Progenitor cell of endocrine pancreas (in vitro differentiated cells): ENCODE measurements at regions not wholly inside any gene's neighbourhood (a gene's known extent, or its start where the extent isn't known, plus 50 kb on each side); places are given as distances from the start of the nearest gene placed in this dataset.
A peak's percentile ranks its signal among the peaks of the same experiment; 100 is the strongest.

Experiments
- DNase-seq: peaks from one replicate; pipeline ENCODE4 v3.0.0; 2021; ENCODE audit warnings: low spot score; ENCODE audit not compliant: unreplicated experiment
- H3K27ac Mint-ChIP-seq: 2 replicates; pipeline ENCODE4 v1.8.0; 2021; ENCODE audit warnings: mild to moderate bottlenecking, moderate library complexity, mixed read lengths
- H3K27me3 Mint-ChIP-seq: 2 replicates; pipeline ENCODE4 v1.8.0; 2021; ENCODE audit warnings: mixed read lengths
- H3K36me3 Mint-ChIP-seq: 2 replicates; pipeline ENCODE4 v1.8.0; 2022; ENCODE audit warnings: mixed read lengths; ENCODE audit not compliant: insufficient read depth
- H3K4me1 Mint-ChIP-seq: 2 replicates; pipeline ENCODE4 v1.8.0; 2021; ENCODE audit warnings: low read depth, mixed read lengths
- H3K4me3 Mint-ChIP-seq: 2 replicates; pipeline ENCODE4 v1.8.0; 2021; ENCODE audit warnings: low read depth, mild to moderate bottlenecking, moderate library complexity, mixed read lengths
- H3K9me3 Mint-ChIP-seq: 2 replicates; pipeline ENCODE4 v1.8.0; 2021; ENCODE audit warnings: low read depth, mixed read lengths
- CTCF ChIP-seq: fragments of 200-600 bp; sonication (generic); IDR thresholded peaks from one replicate; pipeline ENCODE4 v1.5.0; 2021; ENCODE audit warnings: antibody characterized with exemption, mild to moderate bottlenecking; ENCODE audit not compliant: unreplicated experiment

DNA sequence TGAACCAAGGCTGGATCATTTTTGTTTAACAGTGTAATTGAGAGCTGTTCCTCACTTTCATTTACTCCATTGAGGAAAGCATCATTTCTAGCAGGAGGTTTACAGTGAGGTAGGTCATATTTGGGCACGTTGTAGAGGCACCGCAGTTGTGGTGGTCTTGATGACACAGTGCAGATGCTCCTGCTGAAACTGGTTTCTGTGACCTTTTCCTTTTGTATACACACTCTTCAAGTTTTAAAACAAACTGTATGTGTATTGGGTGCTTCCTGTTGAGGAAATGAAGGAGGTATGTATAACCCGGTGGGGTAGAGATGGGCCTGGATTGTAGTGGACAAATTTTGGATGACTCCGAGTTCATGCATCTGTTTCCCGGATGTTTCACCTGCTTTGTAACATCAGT lies 456.3 kb upstream of the RGS6 start:
- Mint-ChIP-seq H3K4me1 (peaks cover 6% of the 10 kb centered on the region), H3K27ac (peak overlapping the region; percentile 50), H3K4me3 (no peak overlapping the region), H3K36me3 (peaks cover 2% of the 10 kb centered on the region), H3K27me3 (no peaks in the 10 kb centered on the region), H3K9me3 (no peaks in the 10 kb centered on the region)
- no peak for TF ChIP-seq CTCF
- no peak for DNase-seq

DNA sequence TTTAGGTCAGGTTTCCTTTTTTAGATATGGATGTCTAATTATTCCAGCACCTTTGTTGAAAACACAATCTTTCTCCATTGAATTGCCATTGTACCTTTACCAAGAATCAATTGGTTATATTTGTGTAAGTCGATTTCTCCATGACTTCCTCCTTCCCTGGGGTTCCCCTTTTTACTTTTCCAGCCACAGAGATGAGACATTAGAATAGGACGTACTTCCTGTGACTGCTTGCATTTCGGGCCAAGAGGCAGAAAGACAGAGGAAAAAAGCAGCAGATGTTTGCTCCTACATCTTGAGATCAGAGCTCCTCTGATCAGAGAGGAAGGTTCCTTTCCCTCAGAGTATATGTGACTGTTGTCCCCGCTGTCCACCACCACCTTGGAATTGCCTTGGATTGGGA lies 453.7 kb upstream of the RGS6 start:
- no peak overlapping the region for H3K4me3 Mint-ChIP-seq
- no peak for DNase-seq

GRCh38 chr14:71481021-71481654 lies 451.1 kb upstream of the RGS6 start:
- TF ChIP-seq CTCF = no peak
- no peaks in the 10 kb centered on the region for H3K27me3 Mint-ChIP-seq
- no peaks in the 10 kb centered on the region for H3K9me3 Mint-ChIP-seq
- no peak for DNase-seq
- H3K4me3 Mint-ChIP-seq = no peak overlapping the region
- peak overlapping the region; percentile 52 for H3K27ac Mint-ChIP-seq
- peaks cover 2% of the 10 kb centered on the region for H3K4me1 Mint-ChIP-seq
- peaks cover 3% of the 10 kb centered on the region for H3K36me3 Mint-ChIP-seq

More for the DNA sequence above, 453.7 kb upstream of the RGS6 start:
- no peaks in the 10 kb centered on the region for H3K27me3 Mint-ChIP-seq
- H3K4me1 Mint-ChIP-seq = peaks cover 2% of the 10 kb centered on the region
- no peak overlapping the region for H3K27ac Mint-ChIP-seq
- no peaks in the 10 kb centered on the region for H3K9me3 Mint-ChIP-seq
- peaks cover 2% of the 10 kb centered on the region for H3K36me3 Mint-ChIP-seq
- no peak for TF ChIP-seq CTCF

- H3K36me3 Mint-ChIP-seq = peaks cover 6% of the 10 kb centered on the region
- no peaks in the 10 kb centered on the region for H3K9me3 Mint-ChIP-seq
- H3K27ac Mint-ChIP-seq = no peak overlapping the region
Measured at GRCh38 chr14:71482671-71483070, 449.6 kb upstream of the RGS6 start.

DNA sequence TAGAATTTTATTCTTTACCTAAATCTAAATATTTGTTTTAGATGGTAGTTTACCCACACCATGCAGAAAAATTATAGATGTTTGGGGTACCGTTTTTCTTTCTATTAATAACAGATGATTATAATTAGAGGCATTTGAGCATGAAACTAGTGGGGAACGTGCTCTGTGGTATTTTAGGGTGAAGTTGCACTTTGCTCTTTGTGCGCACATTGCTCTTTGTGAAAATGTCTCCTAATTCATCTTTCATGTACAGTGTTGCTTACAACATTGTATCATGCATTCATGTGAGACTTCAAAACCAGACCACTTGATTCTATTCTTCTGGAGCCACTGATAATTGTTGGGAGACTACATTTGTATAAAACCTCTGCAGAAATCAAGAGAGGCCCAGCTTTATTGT lies 449.1 kb upstream of the RGS6 start:
- no peak for TF ChIP-seq CTCF

More at GRCh38 chr14:71482671-71483070, 449.6 kb upstream of the RGS6 start:
- Mint-ChIP-seq H3K4me1 (peaks cover 3% of the 10 kb centered on the region), H3K4me3 (no peak overlapping the region), H3K27me3 (no peaks in the 10 kb centered on the region)
- no peak for TF ChIP-seq CTCF
- no peak for DNase-seq

More for the DNA sequence above, 449.1 kb upstream of the RGS6 start:
- H3K27ac Mint-ChIP-seq = no peak overlapping the region
- DNase-seq = no peak
- H3K4me1 Mint-ChIP-seq = peaks cover 3% of the 10 kb centered on the region
- H3K27me3 Mint-ChIP-seq = no peaks in the 10 kb centered on the region
- H3K4me3 Mint-ChIP-seq = no peak overlapping the region
- peaks cover 6% of the 10 kb centered on the region for H3K36me3 Mint-ChIP-seq
- no peaks in the 10 kb centered on the region for H3K9me3 Mint-ChIP-seq
